HL-60 (cell line): ENCODE measurements at regions not wholly inside any gene's neighbourhood (a gene's known extent, or its start where the extent isn't known, plus 50 kb on each side); places are given as distances from the start of the nearest gene placed in this dataset.

Experiments
- DNase-seq, 2 experiments: peaks; one replicate each; pipeline ENCODE4 v3.0.0-alpha.2; 2010 to 2020; ENCODE audit warnings: low read depth in 1 of 2, low spot score in 1 of 2
- H3K27ac ChIP-seq: fragments of 250-450 bp; sonication (Bioruptor Pico); replicated peaks from 2 replicates; pipeline ENCODE4 v1.5.1; 2020; ENCODE audit warnings: mild to moderate bottlenecking, moderate library complexity
- H3K27me3 ChIP-seq: fragments of 250-450 bp; sonication (Bioruptor Pico); 2 replicates; pipeline ENCODE4 v1.5.1; 2021; ENCODE audit warnings: mild to moderate bottlenecking, moderate library complexity; ENCODE audit not compliant: insufficient read depth, poor library complexity, severe bottlenecking
- H3K4me3 ChIP-seq: replicated peaks from 2 replicates; pipeline ENCODE4 v1.5.1; 2011; ENCODE audit warnings: mild to moderate bottlenecking, control low read depth, low read length; ENCODE audit not compliant: insufficient read depth
- CTCF ChIP-seq: IDR thresholded peaks from one replicate; pipeline ENCODE4 v1.5.1; 2011; ENCODE audit warnings: low read length, control low read depth, inconsistent platforms; ENCODE audit not compliant: insufficient read depth
- GABPA ChIP-seq: IDR thresholded peaks from 2 replicates; pipeline ENCODE4 v1.6.1; 2012; ENCODE audit warnings: low read depth
- POLR2AphosphoS5 ChIP-seq: IDR thresholded peaks from 2 replicates; pipeline ENCODE4 v1.6.1; 2012; ENCODE audit warnings: low read depth
- SPI1 ChIP-seq: IDR thresholded peaks from 2 replicates; pipeline ENCODE4 v1.6.1; 2012; ENCODE audit warnings: low read depth, mild to moderate bottlenecking, borderline replicate concordance
- TF ChIP-seq, protein P1 (sequence below): IDR thresholded peaks from 2 replicates; pipeline ENCODE4 v1.6.1; 2012; ENCODE audit warnings: low read depth; ENCODE audit not compliant: insufficient replicate concordance

GRCh38 chr10:21280037-21280436 lies 245.4 kb downstream of the SKIDA1 start:
- Histone ChIP-seq H3K27me3 (no peaks in the 10 kb centered on the region), H3K4me3 (no peak overlapping the region), H3K27ac (no peak overlapping the region)
- TF ChIP-seq SPI1 = no peak
- DNase-seq = no peak

DNA sequence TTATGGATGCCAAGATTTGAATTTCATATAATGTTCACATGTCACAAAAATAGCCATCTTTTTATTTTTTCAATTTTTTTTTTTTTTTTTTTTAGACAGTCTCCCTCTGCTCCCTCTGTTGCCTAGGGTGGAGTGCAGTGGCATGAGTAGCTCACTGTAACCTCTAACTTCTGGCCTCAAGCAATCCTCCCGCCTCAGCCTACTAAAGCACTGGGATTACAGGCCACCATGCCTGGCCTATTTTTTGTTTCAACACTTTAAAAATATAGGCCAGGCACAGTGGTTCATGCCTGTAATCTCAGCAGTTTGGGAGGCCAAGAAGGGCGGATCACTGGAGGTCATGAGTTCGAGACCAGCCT lies 246.3 kb downstream of the SKIDA1 start:
- TF ChIP-seq CTCF (no peak), GABPA (no peak), SPI1 (no peak), POLR2AphosphoS5 (no peak)
- TF ChIP-seq, protein P1, sequence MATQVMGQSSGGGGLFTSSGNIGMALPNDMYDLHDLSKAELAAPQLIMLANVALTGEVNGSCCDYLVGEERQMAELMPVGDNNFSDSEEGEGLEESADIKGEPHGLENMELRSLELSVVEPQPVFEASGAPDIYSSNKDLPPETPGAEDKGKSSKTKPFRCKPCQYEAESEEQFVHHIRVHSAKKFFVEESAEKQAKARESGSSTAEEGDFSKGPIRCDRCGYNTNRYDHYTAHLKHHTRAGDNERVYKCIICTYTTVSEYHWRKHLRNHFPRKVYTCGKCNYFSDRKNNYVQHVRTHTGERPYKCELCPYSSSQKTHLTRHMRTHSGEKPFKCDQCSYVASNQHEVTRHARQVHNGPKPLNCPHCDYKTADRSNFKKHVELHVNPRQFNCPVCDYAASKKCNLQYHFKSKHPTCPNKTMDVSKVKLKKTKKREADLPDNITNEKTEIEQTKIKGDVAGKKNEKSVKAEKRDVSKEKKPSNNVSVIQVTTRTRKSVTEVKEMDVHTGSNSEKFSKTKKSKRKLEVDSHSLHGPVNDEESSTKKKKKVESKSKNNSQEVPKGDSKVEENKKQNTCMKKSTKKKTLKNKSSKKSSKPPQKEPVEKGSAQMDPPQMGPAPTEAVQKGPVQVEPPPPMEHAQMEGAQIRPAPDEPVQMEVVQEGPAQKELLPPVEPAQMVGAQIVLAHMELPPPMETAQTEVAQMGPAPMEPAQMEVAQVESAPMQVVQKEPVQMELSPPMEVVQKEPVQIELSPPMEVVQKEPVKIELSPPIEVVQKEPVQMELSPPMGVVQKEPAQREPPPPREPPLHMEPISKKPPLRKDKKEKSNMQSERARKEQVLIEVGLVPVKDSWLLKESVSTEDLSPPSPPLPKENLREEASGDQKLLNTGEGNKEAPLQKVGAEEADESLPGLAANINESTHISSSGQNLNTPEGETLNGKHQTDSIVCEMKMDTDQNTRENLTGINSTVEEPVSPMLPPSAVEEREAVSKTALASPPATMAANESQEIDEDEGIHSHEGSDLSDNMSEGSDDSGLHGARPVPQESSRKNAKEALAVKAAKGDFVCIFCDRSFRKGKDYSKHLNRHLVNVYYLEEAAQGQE = no peak
- H3K27me3 ChIP-seq = no peaks in the 10 kb centered on the region
- H3K27ac ChIP-seq = no peak overlapping the region
- DNase-seq = no peak
- H3K4me3 ChIP-seq = no peak overlapping the region

DNA sequence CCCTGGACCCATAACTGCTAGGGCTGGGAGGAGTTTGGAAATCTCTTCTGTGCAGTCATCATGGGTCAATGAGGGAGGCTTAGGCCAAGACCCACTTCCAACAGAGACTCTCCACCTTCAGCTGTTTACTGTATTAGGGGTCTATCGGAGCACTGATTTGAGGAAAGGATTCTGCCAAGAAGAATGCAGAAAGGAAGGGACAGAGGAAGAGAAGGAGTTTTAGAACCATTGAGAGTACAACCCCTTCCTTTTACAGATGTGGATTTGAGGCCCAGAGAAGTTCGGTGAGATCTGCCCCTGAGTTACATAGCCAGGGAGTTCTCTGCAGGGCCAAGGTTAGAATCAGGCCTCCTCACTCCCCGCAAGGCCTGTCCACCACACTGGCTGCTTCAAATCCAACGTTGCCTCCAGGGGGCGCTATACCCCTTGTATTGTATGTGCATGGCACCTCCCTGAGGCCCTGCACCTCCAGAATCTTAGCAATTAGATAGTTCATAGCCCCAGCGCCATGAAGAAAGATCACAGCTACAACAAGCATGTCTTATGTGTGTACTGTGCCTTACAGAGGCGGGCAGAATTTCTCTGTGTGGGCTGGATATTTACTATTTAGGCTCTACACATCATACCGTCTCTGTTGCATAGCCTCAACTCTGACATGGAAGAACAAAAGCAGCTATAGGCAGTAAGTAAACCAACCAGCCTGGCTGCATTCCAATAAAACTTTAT lies 246.8 kb downstream of the SKIDA1 start:
- DNase-seq = peak; percentile 22 to 75
- Histone ChIP-seq H3K27ac (no peak overlapping the region), H3K27me3 (no peaks in the 10 kb centered on the region), H3K4me3 (no peak overlapping the region)
- peak; percentile 23 for TF ChIP-seq CTCF
- TF ChIP-seq, protein P1 = no peak

- TF ChIP-seq POLR2AphosphoS5 (no peak), CTCF (no peak), SPI1 (no peak)
- TF ChIP-seq, protein P1 = no peak
- H3K27me3 ChIP-seq = no peaks in the 10 kb centered on the region
- H3K4me3 ChIP-seq = no peak overlapping the region
- DNase-seq = no peak
- H3K27ac ChIP-seq = no peak overlapping the region
Observed at GRCh38 chr10:21273400-21273968, 252.0 kb downstream of the SKIDA1 start.
